ENCODE measurements at regions not wholly inside any gene's neighbourhood (a gene's known extent, or its start where the extent isn't known, plus 50 kb on each side); places are given as distances from the start of the nearest gene placed in this dataset.

DNA sequence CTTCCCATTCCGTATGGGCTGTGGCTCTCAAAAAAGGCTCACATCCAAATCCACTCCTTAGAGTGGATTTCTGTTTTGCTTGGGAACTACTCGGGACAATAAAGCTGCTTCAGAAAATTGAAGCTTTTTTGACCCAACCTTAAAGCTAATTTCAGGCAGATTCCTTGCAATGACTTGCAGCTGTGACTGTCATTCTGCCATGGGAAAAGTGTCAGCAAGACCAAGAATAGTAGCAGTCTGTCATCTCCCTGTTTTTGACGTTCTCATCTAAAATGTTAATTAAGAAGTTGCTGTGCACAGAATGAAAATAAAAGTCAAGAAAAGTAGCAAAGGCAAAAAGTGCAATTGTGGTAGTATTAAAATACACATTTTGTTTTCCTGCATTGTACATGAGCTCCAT, 304.7 kb downstream of the COG6 start:
- Histone ChIP-seq H3K9me3 (no peaks in the 10 kb centered on the region), H3K27me3 (no peaks in the 10 kb centered on the region), H3K4me1 (no peaks in the 10 kb centered on the region), H3K36me3 (no peaks in the 10 kb centered on the region), H3K27ac (no peak overlapping the region), H3K4me3 (no peak overlapping the region)
- TF ChIP-seq POLR2AphosphoS5 (IDR thresholded peaks at IDR 0.05) (no peak), POLR2A (IDR thresholded peaks at IDR 0.05) (no peak)
- TF ChIP-seq, protein P1, sequence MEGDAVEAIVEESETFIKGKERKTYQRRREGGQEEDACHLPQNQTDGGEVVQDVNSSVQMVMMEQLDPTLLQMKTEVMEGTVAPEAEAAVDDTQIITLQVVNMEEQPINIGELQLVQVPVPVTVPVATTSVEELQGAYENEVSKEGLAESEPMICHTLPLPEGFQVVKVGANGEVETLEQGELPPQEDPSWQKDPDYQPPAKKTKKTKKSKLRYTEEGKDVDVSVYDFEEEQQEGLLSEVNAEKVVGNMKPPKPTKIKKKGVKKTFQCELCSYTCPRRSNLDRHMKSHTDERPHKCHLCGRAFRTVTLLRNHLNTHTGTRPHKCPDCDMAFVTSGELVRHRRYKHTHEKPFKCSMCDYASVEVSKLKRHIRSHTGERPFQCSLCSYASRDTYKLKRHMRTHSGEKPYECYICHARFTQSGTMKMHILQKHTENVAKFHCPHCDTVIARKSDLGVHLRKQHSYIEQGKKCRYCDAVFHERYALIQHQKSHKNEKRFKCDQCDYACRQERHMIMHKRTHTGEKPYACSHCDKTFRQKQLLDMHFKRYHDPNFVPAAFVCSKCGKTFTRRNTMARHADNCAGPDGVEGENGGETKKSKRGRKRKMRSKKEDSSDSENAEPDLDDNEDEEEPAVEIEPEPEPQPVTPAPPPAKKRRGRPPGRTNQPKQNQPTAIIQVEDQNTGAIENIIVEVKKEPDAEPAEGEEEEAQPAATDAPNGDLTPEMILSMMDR (IDR thresholded peaks at IDR 0.05), result no peak
- intact Hi-C loops (cut with DNase I; ENCODE audit: low total_unique reads), result no loop called here
- DNase-seq (ENCODE audit: low spot score in 2 of 2), result no peak

DNA sequence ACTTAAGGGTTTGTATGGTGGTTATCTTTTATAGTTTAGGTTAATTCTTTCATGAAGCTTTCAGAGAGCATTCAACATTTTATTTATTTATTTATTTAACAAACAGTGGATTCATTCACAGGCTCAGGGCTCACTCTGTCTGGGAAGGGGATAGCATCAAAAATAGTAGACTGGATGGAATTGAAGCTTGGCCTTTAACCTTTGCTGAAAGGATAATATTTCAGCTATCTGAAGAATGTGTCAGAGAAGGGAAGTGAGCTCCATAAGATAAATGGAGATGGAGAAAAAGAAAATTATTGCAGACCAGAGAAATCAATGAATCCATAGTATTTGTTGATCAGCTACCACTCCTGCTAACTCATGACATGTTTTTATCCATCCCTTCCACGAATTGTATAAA, 305.6 kb downstream of the COG6 start:
- intact Hi-C loops (cut with DNase I; ENCODE audit: low total_unique reads), result no loop called here
- Histone ChIP-seq H3K9me3 (no peaks in the 10 kb centered on the region), H3K27me3 (no peaks in the 10 kb centered on the region), H3K4me3 (no peak overlapping the region), H3K4me1 (no peaks in the 10 kb centered on the region), H3K36me3 (no peaks in the 10 kb centered on the region), H3K27ac (no peak overlapping the region)
- DNase-seq (ENCODE audit: low spot score in 2 of 2), result no peak
- TF ChIP-seq, protein P1 (IDR thresholded peaks at IDR 0.05), result no peak
- TF ChIP-seq POLR2A (IDR thresholded peaks at IDR 0.05), result no peak
- no peak for TF ChIP-seq POLR2AphosphoS5 (IDR thresholded peaks at IDR 0.05)

DNA sequence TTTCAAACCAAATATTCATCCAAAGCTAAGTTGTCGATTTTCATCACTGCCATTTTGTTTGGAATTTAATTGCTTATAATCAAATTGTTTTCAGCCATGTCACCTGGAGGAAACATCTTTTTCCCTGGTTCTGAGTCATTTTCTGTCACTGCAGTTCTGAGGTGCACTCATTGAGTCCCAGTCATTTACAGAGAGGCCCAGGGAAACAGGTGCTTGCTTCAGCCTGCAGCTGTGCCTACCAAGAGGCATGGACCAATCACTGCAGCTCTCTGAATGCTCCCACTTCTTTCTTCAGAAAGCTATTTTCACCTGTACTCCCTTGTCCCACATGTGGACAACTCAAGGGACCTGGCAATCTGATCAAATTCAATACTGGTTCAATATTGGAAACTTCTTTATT, 308.1 kb downstream of the COG6 start:
- H3K4me1 ChIP-seq, result no peaks in the 10 kb centered on the region
- H3K36me3 ChIP-seq, result no peaks in the 10 kb centered on the region
- no peak overlapping the region for H3K4me3 ChIP-seq
- no peak overlapping the region for H3K27ac ChIP-seq
- TF ChIP-seq, protein P1 (IDR thresholded peaks at IDR 0.05), result no peak
- TF ChIP-seq POLR2A (IDR thresholded peaks at IDR 0.05) (no peak), POLR2AphosphoS5 (IDR thresholded peaks at IDR 0.05) (no peak)
- H3K9me3 ChIP-seq, result no peaks in the 10 kb centered on the region
- DNase-seq (ENCODE audit: low spot score in 2 of 2), result no peak
- no peaks in the 10 kb centered on the region for H3K27me3 ChIP-seq
- intact Hi-C loops (cut with DNase I; ENCODE audit: low total_unique reads), result no loop called here

DNA sequence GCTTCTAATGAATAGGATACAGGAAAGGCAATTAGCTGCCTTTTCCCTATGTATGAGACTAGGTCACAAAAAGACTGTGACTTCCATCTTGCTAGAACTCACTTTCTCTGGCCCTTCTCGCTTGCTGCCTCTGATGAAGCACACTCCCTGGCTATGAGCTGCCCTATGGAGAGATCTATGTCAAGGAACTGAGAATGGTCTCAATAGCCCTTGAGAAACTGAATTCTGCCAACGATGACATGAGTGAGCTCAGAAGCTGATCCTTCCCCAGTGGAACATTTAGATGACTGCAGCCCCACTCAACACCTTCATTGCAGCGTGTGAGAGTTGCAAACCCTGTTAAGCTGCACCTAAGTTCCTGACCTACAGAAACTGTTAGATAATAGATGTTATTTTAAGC, 309.8 kb downstream of the COG6 start:
- TF ChIP-seq POLR2AphosphoS5 (IDR thresholded peaks at IDR 0.05) (no peak), POLR2A (IDR thresholded peaks at IDR 0.05) (no peak)
- TF ChIP-seq, protein P1 (IDR thresholded peaks at IDR 0.05), result no peak
- H3K27ac ChIP-seq, result no peak overlapping the region
- no peaks in the 10 kb centered on the region for H3K27me3 ChIP-seq
- H3K9me3 ChIP-seq, result no peaks in the 10 kb centered on the region
- no peaks in the 10 kb centered on the region for H3K4me1 ChIP-seq
- no peak for DNase-seq (ENCODE audit: low spot score in 2 of 2)
- intact Hi-C loops (cut with DNase I; ENCODE audit: low total_unique reads), result no loop called here
- H3K36me3 ChIP-seq, result no peaks in the 10 kb centered on the region
- H3K4me3 ChIP-seq, result no peak overlapping the region

DNA sequence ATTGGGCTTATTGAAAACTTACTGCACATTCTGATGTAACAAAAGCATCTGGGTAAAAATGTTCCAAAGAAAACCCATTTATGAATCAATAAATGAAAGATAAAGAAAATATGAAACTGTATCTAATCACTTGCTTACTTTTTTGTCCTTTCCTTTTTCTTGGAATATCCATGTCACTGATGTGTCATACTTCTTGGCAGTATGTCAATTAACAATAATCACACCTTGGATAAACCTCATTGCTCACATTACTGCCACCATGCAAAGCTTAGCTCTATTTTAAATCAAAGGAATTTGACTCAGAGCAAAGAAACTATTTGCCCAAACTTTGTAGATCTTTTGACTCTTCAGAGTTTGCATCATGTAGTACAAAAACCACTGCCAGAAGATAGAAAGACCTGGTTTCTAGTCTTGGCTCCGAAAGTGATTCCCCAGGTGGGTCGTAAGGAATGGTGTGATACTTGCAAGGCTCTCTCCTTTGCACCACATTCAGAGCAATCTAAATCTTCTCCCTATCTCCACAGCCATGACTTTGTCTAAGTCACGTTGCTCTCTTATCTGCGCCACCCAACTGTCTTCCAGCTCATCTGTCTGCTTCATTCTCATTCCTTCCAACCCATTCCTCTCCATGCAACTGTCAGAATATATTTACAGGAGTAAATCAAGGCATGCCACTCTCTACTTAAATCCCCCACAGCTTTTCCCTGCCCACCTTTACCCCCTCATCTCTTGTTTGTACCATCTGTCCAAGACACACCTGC, 311.9 kb downstream of the COG6 start:
- DNase-seq (ENCODE audit: low spot score in 2 of 2), result no peak
- Histone ChIP-seq H3K9me3 (no peaks in the 10 kb centered on the region), H3K4me3 (no peak overlapping the region), H3K27me3 (no peaks in the 10 kb centered on the region), H3K27ac (no peak overlapping the region), H3K36me3 (no peaks in the 10 kb centered on the region), H3K4me1 (no peaks in the 10 kb centered on the region)
- TF ChIP-seq POLR2A (IDR thresholded peaks at IDR 0.05) (no peak), POLR2AphosphoS5 (IDR thresholded peaks at IDR 0.05) (no peak)
- TF ChIP-seq, protein P1 (IDR thresholded peaks at IDR 0.05), result no peak
- intact Hi-C loops (cut with DNase I; ENCODE audit: low total_unique reads), result no loop called here

Data from breast epithelium (tissue), 4 donors.